Ovary (tissue), 3 donors: ENCODE measurements at regions not wholly inside any gene's neighbourhood (a gene's known extent, or its start where the extent isn't known, plus 50 kb on each side); places are given as distances from the start of the nearest gene placed in this dataset.

Experiments used
- EP300 ChIP-seq: sonication (generic); formaldehyde crosslinking; IDR thresholded peaks from one replicate; pipeline ENCODE4 v1.6.1; 2017; ENCODE audit warnings: antibody characterized with exemption
- POLR2A ChIP-seq: fragments of 450-650 bp; IDR thresholded peaks from one replicate; pipeline ENCODE4 v1.6.1; 2017; ENCODE audit warnings: antibody characterized with exemption, mild to moderate bottlenecking, moderate library complexity
- TF ChIP-seq, protein P1 (sequence below), 3 donors: fragments of 450-650 bp in 2 of 3; fragments of 200-600 bp in 1 of 3; IDR thresholded peaks; one replicate each; pipeline versions ENCODE4 v1.5.1 to v1.8.0; 2016 to 2022; ENCODE audit warnings: antibody characterized with exemption in 3 of 3, mild to moderate bottlenecking in 1 of 3
- donor health status: DM: no; HTN: no; CAD: no.

DNA sequence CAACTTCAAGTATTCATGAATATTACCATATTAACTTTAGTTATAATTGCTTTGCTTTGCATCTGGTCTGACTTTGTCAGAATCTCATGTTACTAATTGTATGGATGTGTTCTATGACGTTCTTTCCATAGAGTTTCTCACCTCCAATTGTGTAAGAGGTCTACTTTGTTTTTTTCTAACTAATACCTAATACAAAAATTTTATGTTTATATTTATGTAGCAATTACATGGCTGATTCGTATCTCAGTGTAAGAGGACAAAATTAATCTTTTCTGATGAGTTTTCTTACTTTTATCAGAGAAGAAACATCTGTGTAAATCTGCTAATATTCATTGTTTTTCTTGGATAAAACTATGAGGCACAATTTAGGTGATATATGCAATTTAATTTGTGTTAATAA is 224.8 kb upstream of the B3GALT2 start:
- TF ChIP-seq, protein P1, sequence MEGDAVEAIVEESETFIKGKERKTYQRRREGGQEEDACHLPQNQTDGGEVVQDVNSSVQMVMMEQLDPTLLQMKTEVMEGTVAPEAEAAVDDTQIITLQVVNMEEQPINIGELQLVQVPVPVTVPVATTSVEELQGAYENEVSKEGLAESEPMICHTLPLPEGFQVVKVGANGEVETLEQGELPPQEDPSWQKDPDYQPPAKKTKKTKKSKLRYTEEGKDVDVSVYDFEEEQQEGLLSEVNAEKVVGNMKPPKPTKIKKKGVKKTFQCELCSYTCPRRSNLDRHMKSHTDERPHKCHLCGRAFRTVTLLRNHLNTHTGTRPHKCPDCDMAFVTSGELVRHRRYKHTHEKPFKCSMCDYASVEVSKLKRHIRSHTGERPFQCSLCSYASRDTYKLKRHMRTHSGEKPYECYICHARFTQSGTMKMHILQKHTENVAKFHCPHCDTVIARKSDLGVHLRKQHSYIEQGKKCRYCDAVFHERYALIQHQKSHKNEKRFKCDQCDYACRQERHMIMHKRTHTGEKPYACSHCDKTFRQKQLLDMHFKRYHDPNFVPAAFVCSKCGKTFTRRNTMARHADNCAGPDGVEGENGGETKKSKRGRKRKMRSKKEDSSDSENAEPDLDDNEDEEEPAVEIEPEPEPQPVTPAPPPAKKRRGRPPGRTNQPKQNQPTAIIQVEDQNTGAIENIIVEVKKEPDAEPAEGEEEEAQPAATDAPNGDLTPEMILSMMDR (IDR thresholded peaks at IDR 0.05) = no peak
- TF ChIP-seq POLR2A = no peak
- TF ChIP-seq EP300 = no peak
